H9 (cell line): ENCODE measurements at regions not wholly inside any gene's neighbourhood (a gene's known extent, or its start where the extent isn't known, plus 50 kb on each side); places are given as distances from the start of the nearest gene placed in this dataset.

ENCODE experiments used
- DNase-seq: peaks from one replicate; pipeline ENCODE4 v3.0.0-alpha.2; 2017
- H2AFZ ChIP-seq: one replicate; pipeline ENCODE4 v1.6.1; 2013; ENCODE audit warnings: mild to moderate bottlenecking, low read length, control low read depth, moderate library complexity
- H2AK5ac ChIP-seq: 2 replicates; pipeline ENCODE4 v1.6.1; 2013; ENCODE audit warnings: low read length, control low read depth, mixed read lengths; ENCODE audit not compliant: insufficient read length
- H2BK120ac ChIP-seq: one replicate; pipeline ENCODE4 v1.6.1; 2013; ENCODE audit warnings: low read depth, mild to moderate bottlenecking, low read length, control low read depth, inconsistent platforms; ENCODE audit not compliant: poor library complexity, severe bottlenecking
- H2BK12ac ChIP-seq: 2 replicates; pipeline ENCODE4 v1.6.1; 2013; ENCODE audit warnings: low read length, control low read depth, mixed read lengths, low read depth; ENCODE audit not compliant: insufficient read length
- H2BK15ac ChIP-seq: 2 replicates; pipeline ENCODE4 v1.6.1; 2013; ENCODE audit warnings: low read depth, low read length, control low read depth
- H2BK20ac ChIP-seq: one replicate; pipeline ENCODE4 v1.6.1; 2013; ENCODE audit warnings: low read depth, mild to moderate bottlenecking, low read length, control low read depth, inconsistent platforms; ENCODE audit not compliant: poor library complexity, severe bottlenecking
- H2BK5ac ChIP-seq: 2 replicates; pipeline ENCODE4 v1.6.1; 2013; ENCODE audit warnings: low read length, control low read depth, mixed read lengths; ENCODE audit not compliant: insufficient read length
- H3K14ac ChIP-seq: 2 replicates; pipeline ENCODE4 v1.6.1; 2013; ENCODE audit warnings: low read length, control low read depth; ENCODE audit not compliant: insufficient read depth
- H3K18ac ChIP-seq: 2 replicates; pipeline ENCODE4 v1.6.1; 2013; ENCODE audit warnings: low read depth, mild to moderate bottlenecking, mixed read lengths, low read length, control low read depth; ENCODE audit not compliant: insufficient read length
- H3K23ac ChIP-seq: 2 replicates; pipeline ENCODE4 v1.6.1; 2013; ENCODE audit warnings: low read length, control low read depth, mixed read lengths, low read depth; ENCODE audit not compliant: insufficient read length
- H3K23me2 ChIP-seq: 2 replicates; pipeline ENCODE4 v1.6.1; 2013; ENCODE audit warnings: low read depth, mild to moderate bottlenecking, mixed read lengths, low read length, control low read depth; ENCODE audit not compliant: insufficient read length, poor library complexity, severe bottlenecking
- H3K27ac ChIP-seq: 2 replicates; pipeline ENCODE4 v1.5.1; 2013; ENCODE audit warnings: low read length, control low read depth, mixed read lengths, low read depth; ENCODE audit not compliant: insufficient read length
- H3K27me3 ChIP-seq: 2 replicates; pipeline ENCODE4 v1.6.1; 2013; ENCODE audit warnings: low read length, control low read depth, inconsistent platforms; ENCODE audit not compliant: insufficient read depth
- H3K4ac ChIP-seq: 2 replicates; pipeline ENCODE4 v1.6.1; 2013; ENCODE audit warnings: low read depth, mild to moderate bottlenecking, control low read depth, inconsistent platforms, low read length, moderate library complexity
- H3K4me1 ChIP-seq: 2 replicates; pipeline ENCODE4 v1.6.1; 2013; ENCODE audit warnings: low read length, control low read depth, inconsistent platforms; ENCODE audit not compliant: insufficient read depth
- H3K4me2 ChIP-seq: 2 replicates; pipeline ENCODE4 v1.6.1; 2013; ENCODE audit warnings: low read length, control low read depth, mixed read lengths; ENCODE audit not compliant: insufficient read length, insufficient read depth
- H3K56ac ChIP-seq: 2 replicates; pipeline ENCODE4 v1.6.1; 2013; ENCODE audit warnings: low read depth, mild to moderate bottlenecking, mixed read lengths, low read length, control low read depth; ENCODE audit not compliant: insufficient read length
- H3K79me1 ChIP-seq: 2 replicates; pipeline ENCODE4 v1.6.1; 2013; ENCODE audit warnings: low read depth, mild to moderate bottlenecking, moderate library complexity, low read length, control low read depth, inconsistent platforms; ENCODE audit not compliant: insufficient read depth, poor library complexity, severe bottlenecking
- H3K79me2 ChIP-seq: 2 replicates; pipeline ENCODE4 v1.6.1; 2013; ENCODE audit warnings: low read length, control low read depth, inconsistent platforms; ENCODE audit not compliant: insufficient read depth
- H3K9ac ChIP-seq: 2 replicates; pipeline ENCODE4 v1.6.1; 2013; ENCODE audit warnings: low read length, control low read depth, mixed read lengths; ENCODE audit not compliant: insufficient read length; ENCODE audit errors: extremely low read depth
- H3K9me3 ChIP-seq: one replicate; pipeline ENCODE4 v1.6.1; 2013; ENCODE audit warnings: low read depth, low read length, inconsistent platforms; ENCODE audit not compliant: control insufficient read depth
- H3T11ph ChIP-seq: one replicate; pipeline ENCODE4 v1.6.1; 2013; ENCODE audit warnings: mild to moderate bottlenecking, low read length, control low read depth, inconsistent platforms
- H4K20me1 ChIP-seq: one replicate; pipeline ENCODE4 v1.6.1; 2013; ENCODE audit not compliant: control insufficient read depth, insufficient read length, insufficient read depth
- H4K5ac ChIP-seq: 2 replicates; pipeline ENCODE4 v1.6.1; 2013; ENCODE audit warnings: low read depth, mild to moderate bottlenecking, mixed read lengths, low read length, control low read depth; ENCODE audit not compliant: insufficient read length
- H4K8ac ChIP-seq: replicated peaks from 2 replicates; pipeline ENCODE4 v1.6.1; 2013; ENCODE audit warnings: low read length, control low read depth, mixed read lengths, low read depth; ENCODE audit not compliant: insufficient read length
- H4K91ac ChIP-seq: 2 replicates; pipeline ENCODE4 v1.6.1; 2013; ENCODE audit warnings: low read depth, mild to moderate bottlenecking, moderate library complexity, mixed read lengths, low read length, control low read depth; ENCODE audit not compliant: insufficient read length
- H3K27ac Mint-ChIP-seq, 3 experiments: 2 replicates in 2 of 3; 3 replicates in 1 of 3; pipeline ENCODE4 v1.8.0; 2020 to 2021; ENCODE audit warnings: mixed read lengths in 3 of 3, mild to moderate bottlenecking in 1 of 3, moderate library complexity in 1 of 3
- H3K27me3 Mint-ChIP-seq: 2 replicates; pipeline ENCODE4 v1.8.0; 2021; ENCODE audit warnings: low read depth, mild to moderate bottlenecking, moderate library complexity, mixed read lengths
- H3K36me3 Mint-ChIP-seq, 3 experiments: 2 replicates in 2 of 3; 3 replicates in 1 of 3; pipeline ENCODE4 v1.8.0; 2020 to 2021; ENCODE audit warnings: low read depth in 3 of 3, mixed read lengths in 3 of 3; ENCODE audit not compliant: insufficient read depth in 1 of 3
- H3K4me1 Mint-ChIP-seq, 2 experiments: 2 replicates each; pipeline ENCODE4 v1.8.0; 2020; ENCODE audit warnings: mixed read lengths in 2 of 2
- H3K4me3 Mint-ChIP-seq, 2 experiments: 2 replicates in 1 of 2; 3 replicates in 1 of 2; pipeline ENCODE4 v1.8.0; 2020 to 2021; ENCODE audit warnings: mild to moderate bottlenecking in 2 of 2, mixed read lengths in 2 of 2, moderate library complexity in 1 of 2
- H3K9me3 Mint-ChIP-seq, 2 experiments: 2 replicates in 1 of 2; 3 replicates in 1 of 2; pipeline ENCODE4 v1.8.0; 2020; ENCODE audit warnings: mild to moderate bottlenecking in 2 of 2, mixed read lengths in 2 of 2, moderate library complexity in 1 of 2
- CTCF ChIP-seq: fragments of 200-600 bp; sonication (generic); conservative IDR thresholded peaks from 3 replicates; pipeline ENCODE4 v1.8.0; 2021; ENCODE audit warnings: antibody characterized with exemption, mild to moderate bottlenecking

- no peaks in the 10 kb centered on the region; a peak in 1 of 7 replicates for H3K36me3 Mint-ChIP-seq
- no peak overlapping the region for H3K56ac ChIP-seq
Observed at GRCh38 chr7:106415433-106415832, 130.7 kb upstream of the NAMPT start.

More at GRCh38 chr7:106415433-106415832, 130.7 kb upstream of the NAMPT start:
- Histone ChIP-seq H2AK5ac (no peak overlapping the region), H2AFZ (no peak overlapping the region), H3K9ac (no peak overlapping the region), H3K18ac (no peak overlapping the region), H4K20me1 (no peaks in the 10 kb centered on the region), H4K5ac (no peak overlapping the region), H3K79me1 (no peaks in the 10 kb centered on the region), H2BK120ac (no peak overlapping the region), H3K4me1 (no peaks in the 10 kb centered on the region), H4K8ac (no peak overlapping the region), H2BK5ac (no peak overlapping the region), H3T11ph (no peak overlapping the region), H3K23me2 (no peaks in the 10 kb centered on the region), H2BK20ac (no peak overlapping the region), H3K4me2 (no peak overlapping the region), H3K9me3 (no peaks in the 10 kb centered on the region), H3K79me2 (no peaks in the 10 kb centered on the region), H3K23ac (no peak overlapping the region), H4K91ac (no peak overlapping the region), H2BK15ac (no peak overlapping the region), H3K27me3 (no peaks in the 10 kb centered on the region), H3K14ac (no peak overlapping the region), H2BK12ac (no peak overlapping the region), H3K27ac (no peak overlapping the region), H3K4ac (no peak overlapping the region)
- Mint-ChIP-seq H3K27ac (no peak overlapping the region), H3K27me3 (no peaks in the 10 kb centered on the region; the same call in 1 of the 2 replicates), H3K9me3 (peaks cover 0 to 7% of the 10 kb centered on the region in 2 experiments; a peak in 1 of 5 replicates), H3K4me3 (no peak overlapping the region), H3K4me1 (peaks cover 0 to 8% of the 10 kb centered on the region in 2 experiments; a peak in 2 of 4 replicates)
- TF ChIP-seq CTCF, result no peak
- no peak for DNase-seq
